Activated CD4-positive, CD25-positive, alpha-beta regulatory T cell (primary cell): ENCODE measurements at regions not wholly inside any gene's neighbourhood (a gene's known extent, or its start where the extent isn't known, plus 50 kb on each side); places are given as distances from the start of the nearest gene placed in this dataset.
A peak's percentile ranks its signal among the peaks of the same experiment; 100 is the strongest.
"Not testable (repeated sequence)": the region's sequence is repeated elsewhere in the genome, so short reads cannot be mapped to it uniquely, and the experiment has no call there.

Experiments used
- DNase-seq, 4 experiments: peaks; one replicate each; lab custom pipeline; 2025; lab: John Stamatoyannopoulos, UW

DNA sequence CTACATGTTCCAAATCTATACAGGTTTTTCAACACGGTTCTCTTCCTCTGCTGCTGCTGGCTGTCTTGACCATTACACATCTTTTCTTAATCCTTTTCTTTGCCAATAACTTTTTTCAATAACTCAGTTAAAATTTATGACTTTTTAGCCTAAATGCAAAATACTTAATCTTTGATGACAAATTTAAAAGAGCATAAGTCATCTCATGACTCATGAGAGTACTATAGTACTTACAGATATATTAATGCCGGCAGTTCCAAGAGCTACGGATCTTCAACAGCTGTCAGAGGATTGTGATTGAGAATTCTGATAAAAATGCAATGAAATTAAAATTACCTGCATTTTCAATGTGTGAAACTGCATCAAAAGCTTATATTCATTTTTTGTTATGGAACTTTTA lies 105.5 kb downstream of the KPNA2 start:
- no peak for DNase-seq

DNA sequence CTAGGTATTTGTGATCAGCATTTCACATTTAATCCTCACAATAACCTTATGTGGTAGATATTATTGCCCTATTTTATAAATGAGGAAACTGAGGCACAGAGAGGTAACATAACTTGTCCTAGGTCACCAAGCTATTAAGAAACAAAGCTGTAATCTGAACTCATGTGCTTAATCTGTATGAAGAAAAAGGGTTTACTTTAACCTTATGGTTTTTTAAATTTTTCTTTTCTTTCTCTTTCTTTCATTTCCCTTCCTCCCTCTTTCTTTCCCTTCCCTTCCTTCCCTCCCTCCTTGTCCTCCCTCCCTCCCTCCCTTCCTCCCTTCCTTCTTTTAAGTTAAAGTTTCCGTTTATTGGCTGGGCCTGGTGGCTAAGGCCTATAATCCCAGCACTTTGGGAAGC lies 105.2 kb upstream of the AMZ2 start:
- DNase-seq: no peak

DNA sequence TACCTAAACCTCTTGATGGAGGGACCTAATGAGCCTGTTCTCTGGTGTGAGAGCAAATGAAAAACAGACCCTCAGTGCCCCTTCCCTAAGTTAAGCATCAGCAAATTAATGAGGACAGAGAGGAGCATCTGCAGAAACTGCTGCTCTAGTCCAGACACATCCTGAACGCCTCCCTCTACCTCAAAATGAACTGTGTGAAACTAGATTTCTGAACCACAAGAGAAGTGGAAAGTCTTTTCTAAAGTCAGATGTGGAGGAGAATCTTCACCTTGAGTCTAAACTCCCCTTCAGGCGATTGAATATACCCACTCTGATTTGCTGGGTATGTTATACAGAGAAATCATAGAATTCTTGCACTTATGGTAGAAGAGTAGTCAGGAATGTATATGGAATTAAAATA lies 104.4 kb upstream of the AMZ2 start:
- DNase-seq: no peak

DNA sequence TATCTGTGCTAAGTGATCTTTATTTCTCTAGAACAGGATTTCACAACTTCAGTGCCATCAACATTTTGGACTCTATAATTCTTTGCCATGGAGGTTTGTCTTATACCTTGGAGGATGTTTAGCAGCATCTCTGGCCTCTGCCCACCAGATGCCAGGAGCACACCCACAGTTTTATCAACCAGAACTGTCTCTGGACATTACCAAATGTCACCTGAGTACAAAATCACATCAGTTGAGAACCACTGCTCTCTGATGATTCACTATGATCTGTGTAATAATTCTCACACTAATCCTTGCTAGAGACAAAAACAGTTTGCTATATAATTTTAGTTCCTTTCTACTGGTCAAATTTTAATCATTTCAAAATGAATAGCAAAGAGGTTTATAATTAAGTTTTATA lies 102.8 kb upstream of the AMZ2 start:
- no peak for DNase-seq

DNA sequence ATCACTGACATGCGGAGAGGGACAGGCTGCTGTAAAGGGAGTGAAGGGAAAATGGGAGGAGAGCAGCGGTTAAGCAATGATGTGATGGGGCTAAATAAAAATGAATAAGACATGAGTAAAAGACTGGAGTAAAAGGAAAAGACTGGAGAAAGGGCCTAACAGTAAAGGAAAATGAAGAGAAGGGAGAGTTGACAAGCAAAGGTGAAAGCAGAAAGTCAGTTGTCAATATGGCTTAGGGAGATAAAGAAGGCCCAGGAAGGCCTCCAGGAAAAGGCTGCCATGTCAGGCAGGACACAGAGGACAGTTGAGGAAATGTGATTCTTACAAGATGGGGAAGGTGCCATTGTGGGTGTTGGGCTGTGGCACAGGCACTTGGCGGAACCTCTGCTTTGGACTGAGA lies 98.9 kb upstream of the AMZ2 start:
- no peak for DNase-seq

DNA sequence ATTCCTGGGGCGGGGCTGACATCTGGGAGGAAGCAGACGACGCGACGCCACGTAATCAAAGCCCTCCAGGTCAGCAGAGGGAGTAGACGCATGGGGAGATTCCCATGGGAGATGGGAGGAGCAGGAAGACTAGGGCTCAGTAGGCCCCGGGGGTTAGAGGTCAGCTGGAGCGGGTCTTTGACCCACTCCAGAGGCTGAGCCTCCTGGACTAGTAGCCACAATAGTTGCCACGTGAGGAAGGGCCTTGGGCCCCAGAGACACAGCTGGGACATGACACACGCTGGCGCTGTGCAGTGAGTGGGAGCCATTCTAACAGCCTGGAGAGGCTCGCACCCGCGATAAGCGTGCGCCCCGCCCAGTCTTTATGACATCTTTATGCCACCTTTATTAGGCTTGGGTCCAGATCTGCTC lies 95.7 kb upstream of the AMZ2 start:
- DNase-seq: no peak

DNA sequence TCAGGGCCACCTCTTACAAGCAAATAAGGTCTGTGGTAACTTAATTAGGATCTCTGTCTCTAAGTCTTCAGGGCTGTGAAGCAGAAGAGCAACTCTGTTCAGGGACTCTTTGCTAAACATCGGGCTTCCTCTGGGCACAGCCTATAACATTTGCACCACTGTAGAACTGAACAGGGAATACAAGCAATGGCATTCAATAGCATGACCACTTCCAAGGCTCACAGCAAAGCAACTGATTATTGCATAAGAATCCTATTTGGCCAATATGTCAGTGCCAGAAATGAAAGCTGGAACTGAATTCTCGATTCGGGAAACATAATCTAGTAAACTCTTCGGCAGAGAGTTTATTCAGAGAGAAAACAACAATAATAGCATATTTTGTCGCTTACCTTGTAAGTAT lies 92.2 kb upstream of the AMZ2 start:
- no peak for DNase-seq

DNA sequence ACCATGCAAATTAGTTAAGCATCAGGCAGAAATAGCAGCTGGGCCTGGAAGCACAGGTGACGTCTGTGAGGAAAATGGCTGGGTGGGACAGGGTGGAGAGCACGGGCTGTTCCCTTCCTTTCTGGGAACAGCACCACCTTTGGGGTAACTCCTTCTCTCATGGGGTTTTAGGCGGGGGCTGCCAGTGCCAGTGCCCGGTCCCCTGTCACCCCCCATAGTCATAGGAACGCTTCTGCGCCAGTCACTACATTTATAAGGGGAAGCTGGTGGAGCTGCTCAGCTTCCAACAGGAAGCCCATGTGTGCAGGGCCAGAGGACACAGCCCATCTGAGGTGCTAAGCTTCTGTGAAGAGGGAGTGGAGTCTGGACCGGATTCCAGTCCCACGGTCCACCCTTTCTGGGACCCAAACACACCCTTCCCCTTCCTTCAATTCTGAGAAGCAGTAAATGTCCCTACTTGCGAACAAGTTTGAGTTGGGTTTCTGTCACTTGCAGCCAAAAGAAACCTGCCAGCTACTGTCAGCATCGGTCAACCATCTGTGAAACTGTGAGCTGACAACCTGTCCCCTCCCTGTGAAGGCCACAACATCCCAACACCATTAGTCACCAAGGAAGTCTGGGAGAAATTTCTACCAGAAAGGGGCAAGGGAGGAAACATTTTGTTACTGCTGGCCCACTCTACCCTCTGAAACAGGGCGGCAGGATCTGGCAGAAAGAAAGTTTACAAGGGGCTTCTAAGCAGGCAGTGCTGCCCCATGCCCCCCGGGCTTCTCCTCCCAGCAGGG lies 86.0 kb upstream of the AMZ2 start:
- DNase-seq: no peak

DNA sequence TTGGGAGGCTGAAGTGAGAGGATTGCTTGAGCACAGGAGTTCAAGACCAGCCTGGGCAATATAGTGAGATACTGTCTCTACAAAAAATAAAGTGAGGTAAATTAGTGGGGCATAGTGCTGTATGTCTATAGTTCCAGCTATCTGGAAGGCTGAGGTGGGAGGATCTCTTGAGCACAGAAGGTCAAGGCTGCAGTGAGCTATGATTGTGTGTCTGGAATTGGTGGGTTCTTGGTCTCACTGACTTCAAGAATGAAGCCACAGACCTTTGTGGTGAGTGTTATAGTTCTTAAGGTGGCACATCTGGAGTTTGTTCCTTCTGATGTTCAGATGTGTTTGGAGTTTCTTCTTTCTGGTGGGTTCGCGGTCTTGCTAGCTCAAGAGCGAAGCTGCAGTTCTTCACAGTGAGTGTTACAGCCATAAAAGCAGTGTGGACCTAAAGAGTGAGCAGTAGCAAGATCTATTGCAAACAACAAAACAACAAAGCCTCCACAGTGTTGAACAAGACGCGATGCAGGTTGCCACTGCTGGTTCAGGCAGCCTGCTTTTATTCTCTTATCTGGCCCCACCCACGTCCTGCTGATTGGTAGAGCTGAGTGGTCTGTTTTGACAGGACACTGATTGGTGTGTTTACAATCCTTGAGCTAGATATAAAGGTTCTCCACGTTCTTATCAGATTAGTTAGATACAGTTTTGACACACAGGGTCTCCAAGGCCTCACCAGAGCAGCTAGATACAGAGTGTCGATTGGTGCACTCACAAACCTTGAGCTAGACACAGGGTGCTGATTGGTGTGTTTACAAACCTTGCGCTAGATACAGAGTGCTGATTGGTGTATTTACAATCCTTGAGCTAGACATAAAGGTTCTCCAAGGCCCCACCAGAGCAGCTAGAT lies 79.3 kb upstream of the AMZ2 start:
- not testable (repeated sequence) for DNase-seq

DNA sequence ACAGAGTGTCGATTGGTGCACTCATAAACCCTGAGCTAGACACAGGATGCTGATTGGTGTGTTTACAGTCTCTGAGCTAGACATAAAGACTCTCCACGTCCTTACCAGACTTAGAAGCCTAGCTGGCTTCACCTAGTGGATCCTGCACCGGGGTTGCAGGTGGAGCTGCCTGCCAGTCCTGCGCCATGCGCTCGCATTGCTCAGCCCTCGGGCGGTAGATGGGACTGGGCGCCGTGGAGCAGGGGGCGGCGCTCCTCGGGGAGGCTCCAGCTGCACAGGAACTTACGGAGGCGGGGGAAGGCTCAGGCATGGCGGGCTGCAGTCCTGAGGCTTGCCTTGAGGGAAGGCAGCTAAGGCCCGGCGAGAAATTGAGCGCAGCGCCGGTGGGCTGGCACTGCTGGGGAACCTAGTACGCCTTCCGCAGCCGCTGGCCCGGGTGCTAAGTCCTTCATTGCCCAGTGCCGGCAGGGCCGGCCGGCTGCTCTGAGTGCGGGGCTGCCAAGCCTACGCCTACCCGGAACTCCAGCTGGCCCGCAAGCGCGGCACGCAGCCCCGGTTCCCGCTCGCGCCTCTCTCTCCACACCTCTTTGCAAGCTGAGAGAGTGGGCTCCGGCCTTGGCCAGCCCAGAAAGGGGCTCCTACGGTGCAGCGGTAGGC lies 78.5 kb upstream of the AMZ2 start:
- DNase-seq: not testable (repeated sequence)

DNA sequence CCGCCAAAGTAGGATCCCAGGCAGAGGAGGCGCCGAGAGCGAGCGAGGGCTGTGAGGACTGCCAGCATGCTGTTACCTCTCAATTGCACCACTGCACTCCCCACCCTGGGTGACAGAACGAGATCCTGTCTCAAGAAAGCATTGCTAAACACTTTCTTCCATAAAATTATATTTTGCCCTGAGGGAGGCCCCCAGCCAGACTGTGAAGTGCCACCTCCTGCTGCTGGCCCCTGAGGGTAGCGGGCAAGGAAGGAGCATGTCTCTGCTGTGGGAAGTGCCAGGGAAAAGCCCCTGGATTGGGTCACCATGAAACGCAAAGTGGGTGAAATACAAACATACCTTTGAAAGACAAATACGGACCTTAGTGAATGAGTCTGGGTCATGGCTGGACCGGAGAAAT lies 78.0 kb upstream of the AMZ2 start:
- no peak for DNase-seq

DNA sequence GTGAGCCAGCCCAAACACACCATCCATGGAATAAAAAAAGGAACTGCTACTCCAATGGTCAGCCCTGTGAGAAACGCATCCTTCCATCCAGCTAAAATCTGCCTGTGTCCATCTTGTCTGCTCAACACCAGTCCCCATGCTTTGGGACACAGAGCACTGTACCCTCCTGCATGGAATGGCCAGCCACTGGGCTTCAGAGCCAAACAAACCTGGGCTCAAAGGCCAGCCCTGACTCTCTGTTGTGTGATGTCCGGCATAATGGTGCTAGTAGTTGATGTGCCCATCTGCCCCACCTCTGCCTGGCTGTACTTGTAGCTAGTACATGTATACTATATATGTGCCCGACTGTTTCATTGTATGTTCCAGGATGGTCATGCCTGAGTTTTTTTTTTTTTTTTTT lies 77.6 kb upstream of the AMZ2 start:
- DNase-seq: no peak

DNA sequence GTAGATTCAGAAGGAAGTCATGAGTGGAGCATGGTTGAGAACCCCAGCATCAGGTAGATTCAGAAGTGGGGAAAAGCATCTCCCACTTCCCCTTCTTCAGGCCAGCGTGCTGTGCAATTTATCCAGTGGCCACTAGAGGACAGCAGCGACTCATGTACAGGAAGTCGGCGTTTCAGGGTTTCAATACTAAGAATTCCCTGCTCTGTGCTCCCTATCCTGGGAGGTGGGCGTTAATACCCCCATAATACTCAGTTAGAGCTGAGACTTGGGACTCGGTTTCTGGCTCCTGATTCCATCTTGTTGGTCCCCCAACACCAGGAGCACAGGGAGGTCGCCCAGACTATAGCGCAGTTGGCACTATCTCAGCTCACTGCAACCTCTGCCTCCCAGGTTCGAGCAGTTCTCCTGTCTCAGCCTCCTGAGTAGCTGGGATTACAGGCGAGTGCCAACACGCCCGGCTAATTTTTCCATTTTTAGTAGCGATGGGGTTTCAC lies 75.3 kb upstream of the AMZ2 start:
- peak; percentile 42 to 66 (median 44) for DNase-seq

DNA sequence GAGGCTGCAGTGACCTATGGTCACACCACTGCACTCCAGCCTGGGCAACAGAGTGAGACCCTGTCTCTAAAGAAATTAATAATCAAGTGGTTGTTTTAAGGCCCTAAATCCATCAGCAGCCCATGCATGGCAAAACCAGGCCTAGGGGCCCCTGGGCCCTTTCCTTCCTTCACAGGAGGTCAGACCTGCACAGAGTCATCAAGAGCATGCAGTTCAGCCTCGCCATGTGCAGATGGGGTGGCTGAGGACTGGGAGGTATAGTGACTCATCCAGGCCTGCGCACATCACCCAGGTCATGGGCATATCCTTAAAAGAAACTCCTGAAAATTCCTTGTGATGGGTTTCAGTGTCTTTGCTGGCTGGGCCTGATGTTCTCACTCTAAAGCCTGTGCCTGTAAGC lies 72.4 kb upstream of the AMZ2 start:
- DNase-seq: no peak

DNA sequence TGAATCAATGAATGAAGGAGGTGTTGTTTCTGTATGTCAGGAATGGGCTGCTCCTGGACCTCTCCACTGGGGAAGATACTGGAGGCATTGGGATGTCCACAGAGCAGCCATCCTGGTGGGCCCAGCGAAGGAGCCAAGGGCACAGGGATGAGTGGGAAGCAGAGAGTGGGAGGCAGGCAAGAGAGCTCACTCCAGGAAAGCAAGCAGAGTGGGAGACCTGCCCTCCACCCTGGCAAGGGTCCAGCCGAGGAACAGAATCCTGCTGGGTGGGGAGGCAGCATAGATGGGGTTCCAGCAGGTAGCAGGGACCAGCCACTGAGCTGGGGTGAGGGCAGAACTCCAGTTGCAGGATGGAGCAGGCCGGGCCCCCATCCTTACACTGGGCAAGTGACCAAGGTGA lies 71.9 kb upstream of the AMZ2 start:
- DNase-seq: no peak

DNA sequence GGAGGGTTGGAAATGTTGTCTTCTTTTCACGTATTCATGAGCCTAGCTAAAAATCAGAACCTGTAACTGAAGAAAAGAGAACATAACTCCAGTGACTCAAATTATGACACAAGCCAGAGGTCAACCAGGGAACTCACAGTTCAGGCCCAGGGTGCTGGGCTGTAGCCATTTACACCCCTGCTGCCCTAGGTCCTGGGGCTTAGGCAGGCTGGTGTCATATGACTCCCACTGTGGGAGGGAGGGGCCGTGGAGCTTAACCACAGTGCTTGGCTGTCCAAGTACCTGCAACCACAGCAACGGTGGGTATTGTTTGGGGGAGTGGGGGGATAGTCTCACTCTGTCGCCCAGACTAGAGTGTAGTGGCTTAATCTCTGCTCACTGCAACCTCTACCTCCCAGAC lies 71.1 kb upstream of the AMZ2 start:
- DNase-seq: no peak

DNA sequence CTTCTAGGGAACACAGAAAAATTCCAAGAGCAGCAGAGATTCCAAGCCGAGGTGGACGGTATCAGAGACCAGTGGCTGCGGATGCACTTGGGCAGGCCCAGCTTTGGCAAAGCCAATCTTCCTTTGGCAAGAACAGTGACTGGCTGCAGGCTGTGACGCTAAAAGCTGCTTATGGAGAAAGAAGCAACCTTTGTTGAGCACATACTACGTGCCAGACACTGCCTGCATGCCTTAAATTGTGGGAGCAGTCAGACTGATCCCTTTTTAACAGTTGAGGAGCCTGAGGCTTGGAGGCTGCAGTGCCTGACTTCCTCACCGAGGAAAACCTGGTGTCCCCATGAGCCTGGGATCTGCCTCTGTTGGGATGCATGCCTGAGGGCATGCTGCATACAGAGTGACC lies 69.0 kb upstream of the AMZ2 start:
- no peak for DNase-seq

DNA sequence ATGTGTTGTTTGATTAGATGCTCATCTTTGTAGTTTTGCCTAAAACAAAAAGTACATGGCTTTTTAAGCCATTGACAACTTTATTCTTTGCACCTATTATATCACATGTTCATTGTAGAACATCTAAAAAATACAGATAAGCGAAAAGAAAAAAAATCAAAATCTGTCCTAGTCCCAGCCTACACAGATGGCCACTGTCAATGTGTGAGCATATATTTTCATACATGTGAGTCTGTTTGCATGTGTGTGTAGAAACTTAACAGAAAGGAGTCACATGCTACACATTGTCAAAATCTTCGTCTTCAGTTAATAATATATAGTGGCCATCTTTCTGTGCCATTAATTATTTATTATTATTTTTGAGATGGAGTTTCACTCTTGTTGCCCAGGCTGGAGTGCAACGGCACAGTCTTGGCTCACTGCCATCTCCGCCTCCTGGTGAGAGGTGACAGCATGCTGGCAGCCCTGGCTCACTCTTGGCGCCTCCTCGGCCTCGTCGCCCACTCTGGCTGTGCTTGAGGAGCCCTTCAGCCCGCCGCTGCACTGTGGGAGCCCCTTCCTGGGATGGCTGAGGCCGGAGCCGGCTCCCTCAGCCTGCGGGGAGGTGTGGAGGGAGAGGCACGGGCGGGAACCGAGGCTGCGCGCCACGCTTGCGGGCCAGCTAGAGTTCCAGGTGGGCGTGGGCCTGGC lies 68.5 kb upstream of the AMZ2 start:
- DNase-seq: no peak

DNA sequence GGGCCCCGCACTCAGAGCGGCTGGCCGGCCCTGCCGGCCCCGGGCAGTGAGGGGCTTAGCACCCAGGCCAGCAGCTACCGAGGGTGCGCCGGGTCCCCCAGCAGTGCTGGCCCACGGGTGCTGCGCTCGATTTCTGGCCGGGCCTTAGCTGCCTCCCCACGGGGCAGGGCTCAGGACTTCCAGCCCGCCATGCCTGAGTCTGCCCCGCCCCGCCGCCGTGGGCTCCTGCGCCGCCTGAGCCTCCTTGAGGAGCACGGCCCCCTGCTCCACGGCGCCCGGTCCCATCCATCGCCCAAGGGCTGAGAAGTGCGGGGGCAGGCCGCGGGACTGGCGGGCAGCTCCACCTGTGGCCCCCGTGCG lies 67.9 kb upstream of the AMZ2 start:
- no peak for DNase-seq

DNA sequence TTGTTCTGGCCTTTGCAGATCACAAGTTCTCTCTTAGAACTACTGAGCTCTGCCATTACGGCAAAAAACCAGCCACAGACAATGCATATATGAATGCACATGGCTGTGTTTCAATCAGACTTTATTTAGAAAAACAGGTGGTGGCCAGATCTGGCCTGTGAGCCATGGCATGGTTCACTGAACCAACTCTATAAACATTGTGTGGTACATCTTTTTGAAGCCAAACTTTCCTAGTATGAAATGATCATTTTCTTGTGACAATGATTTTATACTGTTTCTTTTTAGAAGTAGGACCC lies 65.9 kb upstream of the AMZ2 start:
- no peak for DNase-seq

DNA sequence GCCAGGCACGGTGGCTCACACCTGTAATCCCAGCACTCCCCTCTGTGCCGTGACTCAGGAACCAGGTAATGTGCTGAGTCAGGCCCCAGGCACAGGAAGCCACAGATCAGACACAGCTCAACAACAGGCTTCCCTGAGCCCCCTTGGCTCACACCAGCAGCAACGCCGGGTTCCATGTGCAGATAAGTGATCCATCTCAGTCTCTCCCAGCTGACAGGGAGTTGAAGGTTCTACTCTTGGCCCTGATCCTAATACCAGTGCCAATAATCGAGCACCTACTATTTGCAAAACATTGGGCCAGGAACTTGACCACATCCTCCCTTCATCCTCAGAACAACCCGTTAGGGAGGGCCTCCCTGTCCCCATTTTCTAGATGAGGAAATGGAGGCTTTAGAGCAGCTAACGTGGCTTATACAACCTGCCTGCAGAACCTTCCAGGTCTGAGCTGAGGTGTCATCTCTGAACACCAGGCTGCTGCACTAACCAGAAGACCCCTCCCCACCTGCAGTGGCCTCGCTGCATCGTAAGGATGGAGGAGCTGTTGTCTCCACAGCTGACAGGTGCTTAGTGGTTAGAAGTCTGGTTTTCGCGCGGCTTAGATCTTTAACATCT lies 64.8 kb upstream of the AMZ2 start:
- DNase-seq: peak in 3 of 4 experiments; percentile 29 to 64 (median 34)

DNA sequence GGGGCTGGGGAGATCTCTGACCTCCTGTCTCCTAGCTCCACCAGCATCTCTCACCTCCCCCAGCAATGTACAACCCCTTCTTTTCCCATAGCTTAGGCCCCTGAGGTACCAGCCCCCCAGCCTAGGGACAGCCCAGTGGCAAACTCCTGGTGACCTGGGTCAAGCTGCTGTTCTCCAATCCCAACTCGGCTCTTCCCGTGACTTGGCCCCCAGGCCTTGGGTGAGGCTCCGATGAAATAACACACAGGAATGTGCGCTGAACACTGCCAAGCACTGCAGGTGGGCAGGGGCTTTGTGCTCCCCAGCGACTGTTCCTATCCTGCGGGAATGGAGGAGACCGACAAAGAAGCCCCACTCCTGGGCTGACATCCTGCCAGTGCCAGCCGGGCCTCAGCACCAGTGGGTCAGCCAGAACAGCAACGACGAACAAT lies 63.7 kb upstream of the AMZ2 start:
- no peak for DNase-seq
